ENCODE measurements at regions not wholly inside any gene's neighbourhood (a gene's known extent, or its start where the extent isn't known, plus 50 kb on each side); places are given as distances from the start of the nearest gene placed in this dataset.

- no peak for DNase-seq (ENCODE audit: low read depth, low spot score)
These were observed 71.9 kb upstream of the TOP1 start for GRCh38 chr20:40956542-40957264.

GRCh38 chr20:40957265-40957760 lies 71.3 kb upstream of the TOP1 start:
- no peak for DNase-seq (ENCODE audit: low read depth, low spot score)

GRCh38 chr20:40958598-40958997 lies 70.0 kb upstream of the TOP1 start:
- DNase-seq (ENCODE audit: low read depth, low spot score): no peak

- DNase-seq (ENCODE audit: low read depth, low spot score): no peak
These were observed 69.1 kb upstream of the TOP1 start for GRCh38 chr20:40959325-40960092.

- no peak for DNase-seq (ENCODE audit: low read depth, low spot score)
These were observed 68.5 kb upstream of the TOP1 start for GRCh38 chr20:40960101-40960500.

GRCh38 chr20:40960521-40960956 lies 68.1 kb upstream of the TOP1 start:
- DNase-seq (ENCODE audit: low read depth, low spot score): no peak

- no peak for DNase-seq (ENCODE audit: low read depth, low spot score)
These were observed 67.4 kb upstream of the TOP1 start for GRCh38 chr20:40961176-40961575.

- DNase-seq (ENCODE audit: low read depth, low spot score): no peak
These were observed 66.7 kb upstream of the TOP1 start for GRCh38 chr20:40961686-40962640.

- peak; percentile 57 for DNase-seq (ENCODE audit: low read depth, low spot score)
These were observed 65.7 kb upstream of the TOP1 start for GRCh38 chr20:40962733-40963504.

GRCh38 chr20:40963505-40963845 lies 65.1 kb upstream of the TOP1 start:
- DNase-seq (ENCODE audit: low read depth, low spot score): no peak

GRCh38 chr20:40965671-40966070 lies 63.0 kb upstream of the TOP1 start:
- no peak for DNase-seq (ENCODE audit: low read depth, low spot score)

GRCh38 chr20:40966103-40966502 lies 62.5 kb upstream of the TOP1 start:
- DNase-seq (ENCODE audit: low read depth, low spot score): no peak

- no peak for DNase-seq (ENCODE audit: low read depth, low spot score)
These were observed 62.0 kb upstream of the TOP1 start for GRCh38 chr20:40966516-40967185.

GRCh38 chr20:40967700-40968099 lies 60.9 kb upstream of the TOP1 start:
- no peak for DNase-seq (ENCODE audit: low read depth, low spot score)

- peak; percentile 78 for DNase-seq (ENCODE audit: low read depth, low spot score)
These were observed 59.6 kb upstream of the TOP1 start for GRCh38 chr20:40968816-40969562.

- no peak for DNase-seq (ENCODE audit: low read depth, low spot score)
These were observed 58.4 kb upstream of the TOP1 start for GRCh38 chr20:40970218-40970617.

GRCh38 chr20:40977218-40977617 lies 51.4 kb upstream of the TOP1 start:
- DNase-seq (ENCODE audit: low read depth, low spot score): no peak

- no peak for DNase-seq (ENCODE audit: low read depth, low spot score)
These were observed 49.9 kb upstream of the TOP1 start for GRCh38 chr20:40978761-40979160.

Measured in activated CD4-positive, CD25-positive, alpha-beta regulatory T cell treated with anti-CD3 and anti-CD28 coated beads, Interleukin-2, amount 50 U/mL, for 16 hours (primary cell).